Nephron (organoid): ENCODE measurements at regions not wholly inside any gene's neighbourhood (a gene's known extent, or its start where the extent isn't known, plus 50 kb on each side); places are given as distances from the start of the nearest gene placed in this dataset.

Source experiments
- H3K27ac Mint-ChIP-seq, 3 experiments: 2 replicates each; pipeline ENCODE4 v1.8.0; 2020; ENCODE audit warnings: mixed read lengths in 3 of 3, mild to moderate bottlenecking in 2 of 3, moderate library complexity in 1 of 3
- H3K27me3 Mint-ChIP-seq: 2 replicates; pipeline ENCODE4 v1.8.0; 2021; ENCODE audit warnings: low read depth, mild to moderate bottlenecking, moderate library complexity, mixed read lengths
- H3K36me3 Mint-ChIP-seq: 2 replicates; pipeline ENCODE4 v1.8.0; 2020; ENCODE audit warnings: low read depth, mixed read lengths
- H3K4me1 Mint-ChIP-seq: 2 replicates; pipeline ENCODE4 v1.8.0; 2020; ENCODE audit warnings: mixed read lengths
- H3K4me3 Mint-ChIP-seq, 3 experiments: 2 replicates each; pipeline ENCODE4 v1.8.0; 2020; ENCODE audit warnings: mild to moderate bottlenecking in 3 of 3, mixed read lengths in 3 of 3, moderate library complexity in 2 of 3
- H3K9me3 Mint-ChIP-seq: 2 replicates; pipeline ENCODE4 v1.8.0; 2020; ENCODE audit warnings: mixed read lengths
- CTCF ChIP-seq, 3 experiments: fragments of 200-600 bp; sonication (generic); IDR thresholded peaks; one replicate each; pipeline ENCODE4 v1.5.0; 2021; ENCODE audit warnings: antibody characterized with exemption in 3 of 3; ENCODE audit not compliant: unreplicated experiment in 3 of 3

GRCh38 chr2:19527771-19528170 is 169.3 kb upstream of the OSR1 start:
- no peak for TF ChIP-seq CTCF (IDR thresholded peaks at IDR 0.05; ENCODE audit: unreplicated experiment in 3 of 3)
- peaks cover 9% of the 10 kb centered on the region for H3K4me1 Mint-ChIP-seq
- no peaks in the 10 kb centered on the region for H3K36me3 Mint-ChIP-seq
- no peak overlapping the region for H3K27ac Mint-ChIP-seq
- H3K9me3 Mint-ChIP-seq, result no peaks in the 10 kb centered on the region
- H3K27me3 Mint-ChIP-seq, result no peaks in the 10 kb centered on the region
- no peak overlapping the region for H3K4me3 Mint-ChIP-seq

GRCh38 chr2:19525313-19525712 is 166.9 kb upstream of the OSR1 start:
- Mint-ChIP-seq H3K27ac (no peak overlapping the region), H3K4me3 (no peak overlapping the region), H3K36me3 (no peaks in the 10 kb centered on the region), H3K4me1 (peaks cover 9% of the 10 kb centered on the region), H3K9me3 (no peaks in the 10 kb centered on the region), H3K27me3 (no peaks in the 10 kb centered on the region)
- TF ChIP-seq CTCF (IDR thresholded peaks at IDR 0.05; ENCODE audit: unreplicated experiment in 3 of 3), result no peak

DNA sequence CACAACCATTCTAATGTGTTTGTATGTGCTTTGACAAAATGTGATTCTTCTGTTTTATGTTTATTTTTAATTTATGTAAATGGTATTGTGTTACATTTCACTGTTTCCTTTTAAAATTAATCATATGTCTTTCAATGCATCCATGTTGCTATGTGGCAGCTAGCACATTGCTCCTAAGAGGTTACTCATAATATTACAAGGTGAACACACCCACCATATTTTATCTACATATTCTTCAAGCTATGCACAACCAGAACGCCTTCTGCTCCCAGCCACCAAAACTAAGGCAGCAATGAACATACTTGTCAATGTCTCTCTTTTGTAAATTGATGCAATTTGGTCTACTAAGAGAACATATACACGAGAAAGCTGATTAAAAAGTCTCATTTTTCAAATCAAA is 160.6 kb upstream of the OSR1 start:
- no peaks in the 10 kb centered on the region for H3K36me3 Mint-ChIP-seq
- no peak overlapping the region for H3K27ac Mint-ChIP-seq
- no peak for TF ChIP-seq CTCF (IDR thresholded peaks at IDR 0.05; ENCODE audit: unreplicated experiment in 3 of 3)
- H3K27me3 Mint-ChIP-seq, result no peaks in the 10 kb centered on the region
- peaks cover 5% of the 10 kb centered on the region for H3K4me1 Mint-ChIP-seq
- peaks cover 6% of the 10 kb centered on the region for H3K9me3 Mint-ChIP-seq
- no peak overlapping the region for H3K4me3 Mint-ChIP-seq

GRCh38 chr2:19507137-19507536 is 148.7 kb upstream of the OSR1 start:
- H3K27me3 Mint-ChIP-seq, result peaks cover 4% of the 10 kb centered on the region
- H3K4me1 Mint-ChIP-seq, result peaks cover 17% of the 10 kb centered on the region
- TF ChIP-seq CTCF (IDR thresholded peaks at IDR 0.05; ENCODE audit: unreplicated experiment in 3 of 3), result no peak
- H3K4me3 Mint-ChIP-seq, result no peak overlapping the region
- no peak overlapping the region for H3K27ac Mint-ChIP-seq
- no peaks in the 10 kb centered on the region for H3K9me3 Mint-ChIP-seq
- H3K36me3 Mint-ChIP-seq, result no peaks in the 10 kb centered on the region

DNA sequence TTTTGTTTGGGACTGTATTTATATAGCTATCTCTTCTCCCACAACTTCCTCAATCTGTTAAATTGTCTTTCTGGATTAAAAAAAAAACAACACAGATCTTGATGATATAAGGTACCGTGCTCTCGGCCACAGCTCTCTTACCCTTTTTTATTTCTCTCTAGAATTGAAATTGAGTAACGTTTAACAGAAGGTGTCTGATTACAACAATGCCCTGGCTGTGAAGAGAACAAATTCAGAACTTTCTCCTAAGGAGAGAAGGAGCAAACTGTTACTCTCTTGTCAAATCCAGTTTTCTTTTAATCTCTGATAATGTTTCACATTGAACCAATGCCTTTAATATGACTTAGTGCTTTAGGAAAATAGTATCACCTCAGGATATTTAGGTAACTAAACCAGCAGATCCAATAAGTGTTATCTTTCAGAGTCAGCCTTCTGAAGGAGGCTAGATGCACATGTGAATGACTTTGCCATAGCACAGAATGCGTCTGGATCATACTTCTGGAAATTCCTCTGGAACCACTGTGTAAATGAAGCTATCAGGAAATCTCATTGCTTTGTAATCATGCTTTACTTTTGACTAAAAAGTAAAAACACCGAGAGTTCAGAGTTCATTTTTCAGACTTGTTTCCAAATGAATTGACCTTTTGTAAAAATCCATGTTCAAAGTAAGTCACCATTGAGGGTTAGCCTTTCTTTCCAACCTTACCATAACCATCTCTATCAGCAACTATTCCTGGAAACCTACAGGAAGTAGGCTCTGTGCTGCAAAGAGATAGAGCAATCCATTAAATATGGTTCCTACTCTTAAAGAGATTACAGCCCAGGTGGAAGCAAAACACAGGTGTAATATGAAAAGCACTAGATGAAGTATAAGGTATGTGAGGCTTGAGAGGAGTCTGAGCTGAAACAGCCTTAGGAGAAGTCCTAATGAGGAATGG is 147.0 kb upstream of the OSR1 start:
- H3K36me3 Mint-ChIP-seq, result no peaks in the 10 kb centered on the region
- peak overlapping the region in 2 of 3 experiments; percentile 5 to 29 for H3K27ac Mint-ChIP-seq
- H3K4me3 Mint-ChIP-seq, result no peak overlapping the region
- H3K9me3 Mint-ChIP-seq, result no peaks in the 10 kb centered on the region
- H3K27me3 Mint-ChIP-seq, result peaks cover 4% of the 10 kb centered on the region
- TF ChIP-seq CTCF (IDR thresholded peaks at IDR 0.05; ENCODE audit: unreplicated experiment in 3 of 3), result no peak
- H3K4me1 Mint-ChIP-seq, result peaks cover 17% of the 10 kb centered on the region
